Embryonic facial prominence (tissue), 1 donor: ENCODE measurements at regions not wholly inside any gene's neighbourhood (a gene's known extent, or its start where the extent isn't known, plus 50 kb on each side); places are given as distances from the start of the nearest gene placed in this dataset.
"Not testable (repeated sequence)": the region's sequence is repeated elsewhere in the genome, so short reads cannot be mapped to it uniquely, and the experiment has no call there.

Experiments
- DNase-seq: peaks from one replicate; pipeline ENCODE4 v3.0.0-alpha.2; 2016; ENCODE audit errors: extremely low spot score

DNA sequence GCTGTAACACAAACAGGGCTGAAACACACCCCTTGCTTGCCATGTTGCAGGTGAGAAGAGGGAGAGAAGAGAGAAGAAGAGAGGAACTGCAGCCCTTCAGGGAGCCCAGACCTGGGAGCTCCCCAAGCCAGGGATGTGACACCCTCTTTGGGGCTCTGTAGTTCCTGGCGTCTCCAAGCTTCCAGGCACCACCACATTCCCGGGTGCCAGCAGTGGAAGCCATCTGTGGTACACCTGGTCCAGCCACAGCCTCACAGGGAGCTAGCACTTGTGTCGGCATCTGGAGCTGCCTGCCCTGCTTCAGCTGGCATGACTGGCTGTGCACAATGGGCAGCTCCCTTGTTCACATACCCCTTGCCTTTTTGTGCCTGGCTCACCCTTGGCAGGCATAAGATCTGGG, 182.1 kb downstream of the DEPDC1B start:
- DNase-seq: no peak

- no peak for DNase-seq
These were observed 182.8 kb downstream of the DEPDC1B start for GRCh38 chr5:60517094-60517694.

DNA sequence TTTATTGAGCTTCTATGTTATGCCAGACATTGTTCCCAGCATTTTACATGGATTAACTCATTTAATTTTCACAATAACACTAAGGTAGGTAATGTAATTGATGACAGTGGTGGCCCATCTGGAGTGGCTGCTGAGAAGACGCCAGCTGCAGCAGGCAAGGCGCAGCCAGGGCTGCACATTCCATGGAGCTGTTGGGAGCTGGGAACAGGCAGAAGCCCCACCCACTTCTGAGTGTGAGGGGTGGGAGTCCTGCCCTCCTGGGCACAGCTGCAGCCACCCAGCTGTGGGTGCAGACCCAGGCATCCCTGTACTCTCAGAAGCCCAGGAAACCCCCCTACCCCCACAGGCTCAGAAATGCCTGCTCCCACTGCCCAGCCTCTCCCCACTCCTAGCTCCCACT, 183.3 kb downstream of the DEPDC1B start:
- DNase-seq: no peak

DNA sequence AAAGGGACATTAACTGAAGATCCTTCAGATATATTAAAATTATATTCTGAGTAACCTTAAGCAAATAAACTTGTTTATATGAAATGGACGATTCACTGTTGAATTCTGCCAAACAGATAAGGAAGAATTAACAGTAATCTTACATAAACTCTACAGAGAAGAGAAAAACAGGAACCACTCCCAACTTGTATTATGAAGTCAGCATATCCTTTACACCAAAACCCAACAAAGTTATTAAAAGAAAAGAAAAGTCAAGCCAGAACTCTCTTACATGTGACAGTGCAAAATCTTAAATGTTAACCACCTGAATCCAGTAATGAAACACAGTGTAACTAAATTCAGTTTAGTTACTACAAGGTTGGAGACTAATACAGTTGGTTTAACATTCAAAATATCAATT, 185.8 kb downstream of the DEPDC1B start:
- no peak for DNase-seq

DNA sequence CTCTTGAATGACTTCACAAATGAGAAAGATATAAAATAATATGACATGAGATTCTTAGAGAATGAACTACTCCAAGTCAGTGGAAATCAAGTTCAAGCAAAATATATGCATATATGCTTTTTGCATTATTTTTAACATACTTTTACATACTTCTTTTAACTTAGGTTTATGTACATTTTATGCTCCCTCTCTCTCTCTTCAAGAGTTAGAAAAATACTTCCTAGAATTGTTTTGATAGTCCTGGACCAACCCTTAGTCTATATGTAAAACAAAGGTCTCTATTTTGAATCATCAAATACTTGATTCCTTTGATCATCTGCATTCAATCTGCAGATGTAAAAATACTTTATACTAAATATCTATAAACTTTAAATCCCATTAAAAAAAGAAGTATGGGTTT, 187.8 kb downstream of the DEPDC1B start:
- DNase-seq: no peak

GRCh38 chr5:60510663-60511062, 189.3 kb downstream of the DEPDC1B start:
- no peak for DNase-seq

GRCh38 chr5:60510049-60510448, 189.9 kb downstream of the DEPDC1B start:
- DNase-seq: no peak

- DNase-seq: no peak
These were observed 190.4 kb downstream of the DEPDC1B start for GRCh38 chr5:60509519-60509918.

- no peak for DNase-seq
These were observed 192.3 kb downstream of the DEPDC1B start for GRCh38 chr5:60507687-60508086.

DNA sequence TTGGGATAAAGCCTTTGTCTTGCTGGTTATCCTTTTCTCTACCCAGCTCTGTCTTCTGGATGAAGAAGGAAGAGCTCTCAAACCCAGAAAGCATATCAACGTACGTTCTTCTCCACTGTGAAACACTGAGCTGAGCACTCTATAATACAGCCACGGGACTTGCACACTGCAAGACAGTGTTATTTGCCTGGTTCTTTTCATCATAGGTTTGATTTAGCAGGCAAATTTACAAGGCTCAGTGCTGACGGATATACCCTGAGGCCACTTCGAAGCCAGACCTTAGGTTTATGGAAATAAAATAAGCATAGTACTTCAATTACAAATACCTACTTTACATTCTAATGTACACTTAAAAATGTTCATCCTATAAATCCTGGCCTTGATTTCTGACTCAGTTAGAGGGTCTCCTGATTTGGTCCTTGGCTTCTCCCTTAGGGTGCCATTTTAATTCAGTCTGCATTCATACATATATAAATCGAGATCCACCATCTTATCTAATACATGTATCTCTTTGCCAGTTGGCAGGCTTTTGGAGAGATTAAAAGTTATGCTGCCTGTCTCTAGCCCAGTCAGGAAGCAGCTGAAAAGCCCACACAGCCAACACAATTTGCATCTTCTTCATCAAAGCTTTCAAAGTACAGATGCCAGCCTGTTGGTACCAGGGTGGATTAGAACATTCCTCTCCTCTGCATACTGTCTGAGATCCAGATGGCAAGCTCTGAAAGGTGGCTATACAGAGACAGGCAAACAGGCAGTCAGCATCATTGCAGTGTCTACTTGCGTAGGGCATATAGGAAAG, 194.4 kb downstream of the DEPDC1B start:
- DNase-seq: no peak

DNA sequence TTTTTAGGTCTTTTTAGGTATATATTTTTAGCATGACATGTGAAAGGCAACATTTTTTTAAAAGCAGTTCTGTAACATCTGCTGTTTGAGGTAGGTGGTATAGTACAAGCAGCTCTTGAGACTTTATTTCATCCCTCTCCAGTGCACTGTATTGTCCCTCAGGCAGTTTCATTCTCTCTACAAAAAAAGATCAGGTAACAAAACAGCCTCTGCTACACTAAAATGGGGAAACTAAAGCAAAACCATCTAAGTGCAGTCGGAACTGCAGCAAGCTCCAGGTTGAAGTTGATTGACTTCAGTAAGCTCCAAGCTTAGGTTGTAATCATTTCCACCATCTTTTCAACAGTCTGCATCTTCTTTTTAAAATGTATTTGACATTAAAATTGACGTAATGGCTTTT, 195.6 kb downstream of the DEPDC1B start:
- DNase-seq: no peak

DNA sequence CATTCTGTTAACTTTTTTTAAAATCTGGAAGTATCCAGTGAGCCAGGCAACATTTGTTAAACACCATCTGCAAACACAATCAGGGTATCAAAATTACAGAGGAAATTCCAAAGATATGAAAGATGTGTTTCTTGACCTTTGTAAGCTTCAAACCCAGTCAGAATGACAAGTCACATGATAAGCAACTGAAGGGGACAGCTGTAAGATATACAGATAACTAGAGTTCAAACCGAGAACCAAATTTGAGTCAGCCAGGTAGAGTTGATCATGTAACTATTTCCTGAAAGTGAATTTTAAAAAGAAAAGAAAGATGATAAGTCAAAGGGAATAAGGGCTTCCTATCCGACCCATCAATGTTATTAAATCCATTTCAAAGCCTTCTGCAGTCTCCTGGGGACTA, 196.2 kb downstream of the DEPDC1B start:
- DNase-seq: no peak

DNA sequence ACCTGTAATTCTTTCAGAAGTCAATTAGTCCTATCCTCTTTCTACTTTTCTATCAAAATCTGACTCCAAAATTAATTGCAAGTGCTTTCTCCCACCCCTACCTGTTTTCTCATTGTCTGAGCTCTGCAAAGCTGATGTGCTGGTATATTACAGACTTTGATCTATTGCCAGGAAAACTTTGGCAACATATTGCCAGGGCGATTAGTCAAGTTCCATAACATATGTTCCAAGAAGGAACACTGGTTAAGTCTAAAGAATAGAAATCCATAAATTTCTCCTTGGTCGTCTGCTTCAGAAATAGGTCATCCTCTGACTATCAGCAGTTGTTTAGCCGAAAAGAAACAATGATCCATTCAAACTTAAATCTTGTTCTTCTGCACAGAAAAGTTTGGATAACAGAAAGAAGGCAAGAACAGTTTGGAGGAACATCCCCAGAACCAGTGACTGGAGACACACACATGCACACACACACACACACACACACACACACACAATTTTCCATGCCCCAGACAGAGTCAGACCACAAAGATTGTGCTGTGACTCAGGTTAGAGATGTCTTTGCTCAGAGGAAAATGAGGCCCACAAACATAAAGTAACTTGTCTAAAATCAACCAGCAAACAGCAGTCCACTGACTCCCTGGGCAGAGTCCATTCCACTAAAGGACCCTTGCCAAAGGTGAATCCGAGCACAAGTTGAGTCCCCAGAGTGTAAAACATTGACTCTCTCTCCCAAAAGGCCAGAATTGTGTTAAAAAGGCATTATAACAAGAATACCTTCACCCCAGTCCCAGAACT, 202.1 kb downstream of the DEPDC1B start:
- no peak for DNase-seq

DNA sequence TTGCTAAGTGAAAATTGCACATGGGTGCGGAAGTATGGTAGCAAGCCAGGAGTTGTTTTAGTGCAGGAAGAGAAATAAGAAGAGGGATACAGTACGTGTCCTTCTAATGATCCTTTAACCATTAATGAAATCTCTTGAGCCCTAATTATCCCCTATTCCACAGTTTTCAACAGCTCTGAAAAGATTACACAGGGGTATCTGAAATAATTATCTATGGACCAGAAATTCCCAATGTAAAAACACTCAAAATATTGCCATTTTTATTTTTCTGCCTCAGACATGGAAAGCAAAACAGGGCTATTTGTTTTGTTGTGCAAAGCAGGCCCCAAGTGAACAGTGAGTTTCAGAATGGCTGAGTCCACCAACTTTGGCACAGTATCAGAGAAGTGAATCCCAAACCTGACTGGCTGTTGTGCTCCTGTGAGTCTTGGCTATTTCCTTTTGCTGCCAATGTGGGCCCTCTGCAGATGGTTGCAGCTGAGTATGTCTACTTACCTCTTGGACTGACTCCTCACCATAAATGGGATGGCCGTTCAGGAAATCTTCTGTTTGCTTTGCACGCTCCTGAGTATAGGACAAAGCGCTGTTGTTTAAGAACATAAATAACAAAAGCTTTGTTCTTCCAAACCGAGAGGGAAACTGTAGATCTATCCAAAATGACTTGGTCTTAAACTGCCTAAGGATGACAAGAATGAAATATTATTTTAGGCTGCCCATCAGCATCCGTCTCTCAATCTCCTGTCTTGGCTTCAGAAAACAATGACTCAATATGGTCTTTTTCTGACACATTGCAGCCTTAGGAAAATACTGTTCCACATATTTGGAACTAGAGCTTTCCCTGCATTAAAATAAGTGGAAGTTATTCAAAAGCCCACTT, 204.1 kb downstream of the DEPDC1B start:
- DNase-seq: no peak

GRCh38 chr5:60494635-60495034, 205.3 kb downstream of the DEPDC1B start:
- no peak for DNase-seq

- DNase-seq: no peak
These were observed 205.8 kb downstream of the DEPDC1B start for GRCh38 chr5:60494144-60494543.

DNA sequence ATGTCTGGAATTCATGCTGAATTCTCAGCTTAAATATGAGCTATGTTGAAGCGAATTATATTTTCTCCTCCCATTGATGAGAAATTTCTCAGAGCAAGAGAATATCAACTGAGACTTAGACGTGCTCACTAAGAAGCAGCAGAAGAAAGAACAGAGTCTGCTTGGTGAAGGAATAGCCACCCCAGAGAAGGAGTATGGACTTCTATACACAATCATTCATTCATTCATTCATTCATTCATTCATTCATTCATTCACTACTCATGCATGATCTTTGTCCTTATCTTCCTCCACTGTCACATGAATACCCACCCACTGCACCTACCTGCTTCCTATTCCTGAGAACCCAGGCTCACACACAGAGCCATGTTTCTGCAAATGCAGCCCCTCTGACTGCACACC, 206.6 kb downstream of the DEPDC1B start:
- no peak for DNase-seq

DNA sequence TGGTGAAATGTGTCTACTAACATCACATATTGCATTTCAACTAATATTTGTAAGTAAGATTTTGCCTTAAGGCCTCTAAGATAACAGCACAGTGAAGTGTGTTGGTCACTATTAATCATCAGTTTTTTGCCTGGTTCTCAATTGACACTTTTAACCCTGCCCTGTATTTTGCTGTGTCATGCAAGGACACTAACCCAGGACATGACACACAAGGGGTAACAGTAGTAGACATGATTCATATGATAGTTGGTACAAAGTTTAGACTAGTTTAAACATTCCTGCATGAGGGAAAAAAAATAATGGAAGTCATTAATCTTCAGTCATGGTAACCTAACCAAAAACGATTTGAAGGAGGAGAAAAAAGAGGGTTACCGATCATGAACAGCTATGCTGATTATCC, 207.0 kb downstream of the DEPDC1B start:
- DNase-seq: no peak

DNA sequence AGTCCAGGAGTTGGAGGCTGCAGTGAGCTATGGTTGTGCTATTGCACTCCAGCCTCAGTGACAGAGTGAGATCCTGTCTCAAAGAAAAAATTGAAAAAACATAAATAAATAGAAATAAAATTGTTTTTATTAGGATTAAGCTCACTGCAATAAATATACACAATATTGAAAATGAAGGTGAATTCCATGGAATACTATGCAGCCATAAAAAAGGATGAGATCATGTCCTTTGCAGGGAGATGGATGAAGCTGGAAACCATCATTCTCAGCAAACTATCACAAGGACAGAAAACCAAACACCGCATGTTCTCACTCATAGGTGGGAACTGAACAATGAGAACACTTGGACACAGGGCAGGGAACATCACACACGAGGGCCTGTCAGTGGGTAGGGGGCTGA, 207.6 kb downstream of the DEPDC1B start:
- not testable (repeated sequence) for DNase-seq

DNA sequence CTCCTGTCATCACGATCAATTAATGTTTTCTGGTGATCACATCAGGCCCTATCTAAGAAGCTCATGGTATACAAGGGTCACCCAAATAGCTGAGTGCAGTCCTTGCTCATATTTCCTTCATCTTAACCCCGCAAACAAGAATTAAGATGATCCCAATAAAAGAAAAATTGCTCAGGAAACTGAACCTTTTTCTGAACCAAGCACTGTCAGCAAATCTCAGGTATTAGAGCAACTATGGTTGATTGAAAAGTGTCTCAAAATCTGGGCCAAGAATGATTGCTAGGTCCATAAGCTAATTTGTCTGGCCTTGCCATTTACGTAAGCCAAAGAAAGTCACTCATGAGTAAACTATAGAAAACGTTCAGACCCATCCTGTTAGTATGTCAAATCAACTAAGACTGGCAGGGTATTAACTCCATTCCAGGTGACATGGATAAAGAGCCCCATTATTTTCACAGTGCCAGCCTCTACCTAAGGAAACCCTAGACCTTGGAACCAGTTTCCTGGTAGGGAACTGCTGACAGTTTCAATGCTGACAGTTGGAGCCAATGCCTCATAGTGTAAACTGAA, 209.3 kb downstream of the DEPDC1B start:
- no peak for DNase-seq

GRCh38 chr5:60489856-60490255, 210.1 kb downstream of the DEPDC1B start:
- no peak for DNase-seq
